ENCODE measurements at regions not wholly inside any gene's neighbourhood (a gene's known extent, or its start where the extent isn't known, plus 50 kb on each side); places are given as distances from the start of the nearest gene placed in this dataset.

DNA sequence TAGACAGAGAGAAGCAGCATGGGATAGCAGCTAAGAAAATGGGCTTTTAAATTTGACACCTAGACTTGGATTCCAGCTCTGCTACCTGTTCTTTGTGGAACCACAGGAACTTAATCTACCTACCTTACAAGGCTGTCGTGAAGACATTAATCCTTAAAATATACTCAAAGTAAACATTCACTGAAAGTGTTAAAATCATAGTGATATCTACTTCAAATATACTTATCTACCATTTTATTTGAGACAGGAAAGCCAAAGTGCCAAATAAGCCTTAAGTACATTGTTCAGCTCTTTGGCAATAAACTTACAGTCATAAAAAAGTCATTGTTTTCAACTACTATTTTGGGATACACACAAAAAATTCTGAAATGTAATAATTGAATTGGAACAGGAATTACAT lies 295.0 kb upstream of the PITX2 start:
- no CpG with 5 or more reads among the region's 1 CpG for whole genome bisulfite sequencing (ENCODE audit: insufficient coverage)
- Histone ChIP-seq H3K27me3 (ENCODE audit: control insufficient read depth, insufficient read depth, low read length) (no peaks in the 10 kb centered on the region), H3K36me3 (ENCODE audit: control insufficient read depth, insufficient read depth, low read length) (no peaks in the 10 kb centered on the region), H3K27ac (ENCODE audit: low read depth, low read length) (no peak overlapping the region), H3K4me3 (ENCODE audit: low read depth, low read length) (no peak overlapping the region), H3K4me1 (ENCODE audit: control insufficient read depth, insufficient read depth, low read length) (no peaks in the 10 kb centered on the region), H3K9me3 (ENCODE audit: control insufficient read depth, insufficient read depth, low read length) (no peaks in the 10 kb centered on the region)
- DNase-seq (ENCODE audit: low read depth in 4 of 6, low spot score in 6 of 6), result no peak

DNA sequence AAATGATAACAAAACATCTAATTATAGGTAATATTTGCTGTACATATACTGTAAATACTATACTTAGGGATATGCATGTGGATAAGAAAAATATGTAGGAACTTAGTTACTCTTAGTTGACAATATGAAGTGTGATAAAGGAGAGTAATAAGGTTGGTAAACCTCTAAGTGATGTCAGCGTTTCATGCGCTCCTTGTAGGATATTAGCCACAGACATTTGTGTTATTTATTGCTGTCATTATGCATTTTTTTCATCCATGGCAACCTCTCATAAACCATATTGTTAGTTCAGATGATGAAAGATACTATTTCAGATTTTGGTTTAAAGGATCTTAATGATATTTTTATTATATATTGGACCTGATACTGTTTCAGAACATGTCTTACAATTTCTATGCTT lies 298.1 kb upstream of the PITX2 start:
- Histone ChIP-seq H3K4me1 (ENCODE audit: control insufficient read depth, insufficient read depth, low read length) (no peaks in the 10 kb centered on the region), H3K9me3 (ENCODE audit: control insufficient read depth, insufficient read depth, low read length) (no peaks in the 10 kb centered on the region), H3K4me3 (ENCODE audit: low read depth, low read length) (no peak overlapping the region), H3K27me3 (ENCODE audit: control insufficient read depth, insufficient read depth, low read length) (no peaks in the 10 kb centered on the region), H3K27ac (ENCODE audit: low read depth, low read length) (no peak overlapping the region), H3K36me3 (ENCODE audit: control insufficient read depth, insufficient read depth, low read length) (no peaks in the 10 kb centered on the region)
- no CpG with 5 or more reads among the region's 2 CpGs for WGBS (ENCODE audit: insufficient coverage)
- DNase-seq (ENCODE audit: low read depth in 4 of 6, low spot score in 6 of 6), result no peak

DNA sequence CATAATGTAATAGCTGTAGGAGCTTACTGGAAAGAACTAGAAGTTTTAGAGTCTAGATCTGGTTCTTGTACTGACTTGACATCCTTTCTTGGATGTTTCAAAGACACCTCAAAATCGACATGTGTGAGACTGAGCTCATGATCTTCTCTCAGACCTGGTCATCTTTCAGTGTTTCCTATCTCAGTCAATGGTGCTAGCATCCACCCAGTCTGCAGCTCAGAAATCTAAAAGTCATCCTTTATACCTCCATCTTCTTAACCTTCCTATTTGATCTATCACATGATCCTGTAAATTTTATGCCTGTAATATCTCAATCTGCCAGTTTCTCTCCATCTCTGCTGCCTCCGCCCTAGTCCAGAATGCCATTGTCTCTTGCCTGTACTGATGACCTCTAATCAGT lies 301.9 kb upstream of the PITX2 start:
- WGBS (ENCODE audit: insufficient coverage), result 90% methylated on average over 2 of the region's 2 CpGs
- Histone ChIP-seq H3K9me3 (ENCODE audit: control insufficient read depth, insufficient read depth, low read length) (no peaks in the 10 kb centered on the region), H3K4me3 (ENCODE audit: low read depth, low read length) (no peak overlapping the region), H3K27ac (ENCODE audit: low read depth, low read length) (no peak overlapping the region), H3K36me3 (ENCODE audit: control insufficient read depth, insufficient read depth, low read length) (no peaks in the 10 kb centered on the region), H3K27me3 (ENCODE audit: control insufficient read depth, insufficient read depth, low read length) (no peaks in the 10 kb centered on the region), H3K4me1 (ENCODE audit: control insufficient read depth, insufficient read depth, low read length) (no peaks in the 10 kb centered on the region)
- DNase-seq (ENCODE audit: low read depth in 4 of 6, low spot score in 6 of 6), result no peak

DNA sequence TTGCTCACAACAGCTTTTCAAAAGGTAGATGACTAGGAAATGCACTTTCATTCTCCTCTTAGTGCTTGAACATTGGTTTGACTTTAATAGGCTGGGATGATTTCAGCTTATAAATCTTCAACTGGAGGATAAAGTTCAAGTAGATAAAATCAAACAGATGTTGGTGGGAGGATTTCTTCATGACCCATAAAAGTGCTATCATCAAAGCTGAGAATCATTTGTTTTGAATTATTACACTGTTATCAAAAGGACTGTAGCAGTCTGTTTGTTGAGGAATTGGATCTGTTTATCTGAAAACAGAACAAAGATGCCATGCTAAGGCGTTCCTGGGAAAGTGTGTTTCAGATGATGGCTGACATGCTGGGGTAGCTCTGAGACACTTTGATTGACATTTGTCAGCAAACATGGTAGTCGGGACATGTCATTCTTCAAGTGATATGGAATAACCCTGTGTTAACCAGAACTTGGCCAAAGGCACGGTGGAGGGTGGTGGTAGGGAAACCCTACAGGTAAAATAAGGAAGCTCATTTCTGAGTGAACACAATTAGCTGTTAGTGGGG lies 304.0 kb upstream of the PITX2 start:
- Histone ChIP-seq H3K4me1 (ENCODE audit: control insufficient read depth, insufficient read depth, low read length) (no peaks in the 10 kb centered on the region), H3K36me3 (ENCODE audit: control insufficient read depth, insufficient read depth, low read length) (no peaks in the 10 kb centered on the region), H3K9me3 (ENCODE audit: control insufficient read depth, insufficient read depth, low read length) (no peaks in the 10 kb centered on the region), H3K4me3 (ENCODE audit: low read depth, low read length) (no peak overlapping the region), H3K27ac (ENCODE audit: low read depth, low read length) (no peak overlapping the region), H3K27me3 (ENCODE audit: control insufficient read depth, insufficient read depth, low read length) (no peaks in the 10 kb centered on the region)
- WGBS (ENCODE audit: insufficient coverage), result 80% methylated on average over 3 of the region's 3 CpGs
- DNase-seq (ENCODE audit: low read depth in 4 of 6, low spot score in 6 of 6), result no peak

DNA sequence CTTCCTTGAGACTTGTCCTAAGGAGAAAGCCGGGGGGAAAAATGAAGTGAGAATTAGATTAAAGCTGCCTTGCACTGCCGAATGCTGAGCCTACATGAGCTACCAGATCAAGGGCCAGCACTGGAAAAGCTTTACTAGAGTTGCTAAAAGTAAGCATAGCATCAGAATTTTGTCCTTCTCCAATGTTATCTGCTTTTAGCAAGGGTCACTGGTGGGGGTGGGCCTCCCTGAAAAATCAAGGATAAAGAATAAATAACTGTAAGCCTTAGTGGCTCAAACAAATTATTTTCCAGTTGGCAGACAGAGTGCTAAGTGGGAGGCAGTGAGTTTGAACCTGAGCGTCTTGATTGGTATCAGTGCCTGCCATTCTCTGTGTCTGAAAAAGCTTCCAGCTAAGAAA lies 310.5 kb upstream of the PITX2 start:
- 75% methylated on average over 2 of the region's 3 CpGs for WGBS (ENCODE audit: insufficient coverage)
- Histone ChIP-seq H3K9me3 (ENCODE audit: control insufficient read depth, insufficient read depth, low read length) (no peaks in the 10 kb centered on the region), H3K27me3 (ENCODE audit: control insufficient read depth, insufficient read depth, low read length) (no peaks in the 10 kb centered on the region), H3K4me1 (ENCODE audit: control insufficient read depth, insufficient read depth, low read length) (no peaks in the 10 kb centered on the region), H3K27ac (ENCODE audit: low read depth, low read length) (no peak overlapping the region), H3K36me3 (ENCODE audit: control insufficient read depth, insufficient read depth, low read length) (no peaks in the 10 kb centered on the region), H3K4me3 (ENCODE audit: low read depth, low read length) (no peak overlapping the region)
- no peak for DNase-seq (ENCODE audit: low read depth in 4 of 6, low spot score in 6 of 6)

DNA sequence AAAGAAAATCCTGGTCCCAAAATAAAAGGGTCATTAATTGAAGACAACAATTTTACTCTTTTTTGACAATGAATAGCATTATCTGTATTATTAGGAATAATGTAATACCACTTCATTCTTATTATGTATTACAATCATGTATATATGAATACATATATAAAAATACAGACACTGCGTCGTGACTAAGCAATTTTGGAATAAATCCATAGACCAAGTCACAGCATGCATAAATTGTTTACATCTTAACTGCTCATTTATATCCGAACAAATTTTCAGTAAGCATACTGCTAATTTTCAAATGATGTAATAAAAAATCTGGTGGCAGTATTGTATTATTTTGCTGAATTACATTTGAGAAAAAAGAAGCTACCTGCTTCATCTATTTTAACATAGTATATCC lies 321.6 kb upstream of the PITX2 start:
- no peak overlapping the region for H3K4me3 ChIP-seq (ENCODE audit: low read depth, low read length)
- H3K36me3 ChIP-seq (ENCODE audit: control insufficient read depth, insufficient read depth, low read length), result no peaks in the 10 kb centered on the region
- no peaks in the 10 kb centered on the region for H3K4me1 ChIP-seq (ENCODE audit: control insufficient read depth, insufficient read depth, low read length)
- H3K9me3 ChIP-seq (ENCODE audit: control insufficient read depth, insufficient read depth, low read length), result no peaks in the 10 kb centered on the region
- H3K27ac ChIP-seq (ENCODE audit: low read depth, low read length), result no peak overlapping the region
- no peaks in the 10 kb centered on the region for H3K27me3 ChIP-seq (ENCODE audit: control insufficient read depth, insufficient read depth, low read length)
- WGBS (ENCODE audit: insufficient coverage), result no CpG with 5 or more reads among the region's 3 CpGs
- no peak for DNase-seq (ENCODE audit: low read depth in 4 of 6, low spot score in 6 of 6)

DNA sequence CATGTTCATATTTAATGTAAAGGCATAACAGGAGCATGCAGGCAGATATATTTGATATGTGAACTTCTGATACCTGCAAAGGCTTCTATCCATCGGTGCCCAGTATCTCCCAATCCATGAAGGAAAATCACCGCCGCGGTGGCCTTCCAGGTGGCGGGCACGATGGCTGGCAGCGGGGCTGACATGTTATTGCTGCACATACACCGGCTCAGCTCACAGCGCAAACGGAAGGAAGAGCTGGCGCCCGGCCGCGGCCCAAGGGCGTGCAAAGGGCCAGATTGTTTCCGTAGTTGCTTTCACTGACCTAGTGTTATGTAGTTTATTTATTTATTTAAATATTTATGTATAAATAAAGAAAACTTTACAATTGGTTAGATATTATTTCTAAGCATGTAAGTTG lies 322.7 kb upstream of the PITX2 start:
- Histone ChIP-seq H3K27ac (ENCODE audit: low read depth, low read length) (no peak overlapping the region), H3K4me3 (ENCODE audit: low read depth, low read length) (no peak overlapping the region), H3K36me3 (ENCODE audit: control insufficient read depth, insufficient read depth, low read length) (no peaks in the 10 kb centered on the region), H3K27me3 (ENCODE audit: control insufficient read depth, insufficient read depth, low read length) (no peaks in the 10 kb centered on the region), H3K9me3 (ENCODE audit: control insufficient read depth, insufficient read depth, low read length) (no peaks in the 10 kb centered on the region), H3K4me1 (ENCODE audit: control insufficient read depth, insufficient read depth, low read length) (no peaks in the 10 kb centered on the region)
- DNase-seq (ENCODE audit: low read depth in 4 of 6, low spot score in 6 of 6), result no peak
- WGBS (ENCODE audit: insufficient coverage), result 98% methylated on average over 8 of the region's 16 CpGs

DNA sequence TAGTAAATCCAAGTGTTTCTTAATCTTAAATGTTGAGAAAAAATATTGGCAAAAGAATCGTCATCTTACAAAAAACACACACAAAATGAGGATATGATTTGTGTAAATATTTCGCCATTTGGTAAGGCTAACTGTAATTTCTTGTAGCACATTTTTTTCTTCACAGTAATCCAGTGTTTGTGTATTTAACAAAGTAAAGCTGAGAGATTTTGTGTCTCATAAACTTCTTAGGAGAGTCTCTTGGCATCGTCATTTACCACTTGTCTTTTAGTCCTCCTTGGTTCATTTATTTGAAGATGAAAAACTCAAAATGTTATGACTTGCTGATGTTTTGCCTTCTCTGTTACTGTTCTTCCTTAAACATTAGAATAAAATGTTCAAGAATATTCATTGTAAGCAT lies 326.7 kb upstream of the PITX2 start:
- Histone ChIP-seq H3K27me3 (ENCODE audit: control insufficient read depth, insufficient read depth, low read length) (no peaks in the 10 kb centered on the region), H3K9me3 (ENCODE audit: control insufficient read depth, insufficient read depth, low read length) (no peaks in the 10 kb centered on the region), H3K4me1 (ENCODE audit: control insufficient read depth, insufficient read depth, low read length) (no peaks in the 10 kb centered on the region), H3K36me3 (ENCODE audit: control insufficient read depth, insufficient read depth, low read length) (no peaks in the 10 kb centered on the region), H3K4me3 (ENCODE audit: low read depth, low read length) (no peak overlapping the region), H3K27ac (ENCODE audit: low read depth, low read length) (no peak overlapping the region)
- WGBS (ENCODE audit: insufficient coverage), result no CpG with 5 or more reads among the region's 3 CpGs
- no peak for DNase-seq (ENCODE audit: low read depth in 4 of 6, low spot score in 6 of 6)

DNA sequence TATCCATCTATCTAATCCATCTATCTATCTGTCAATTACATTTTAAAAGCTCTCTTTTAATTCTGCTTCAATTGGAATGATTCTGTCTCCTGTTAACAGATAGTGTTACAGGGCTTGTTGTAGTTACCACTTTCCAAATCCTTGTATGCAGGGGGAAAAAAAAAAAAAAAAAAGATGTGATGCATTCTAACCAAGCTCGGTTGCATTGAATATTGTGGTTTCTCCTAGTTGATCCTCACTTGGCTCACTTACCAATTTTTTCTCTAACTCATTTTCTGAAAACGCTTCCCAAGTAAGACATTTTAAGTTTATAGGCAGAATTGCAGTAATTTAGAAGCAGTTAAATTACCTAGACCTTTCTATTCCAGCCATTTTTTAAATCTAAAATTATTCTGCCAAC lies 327.9 kb upstream of the PITX2 start:
- H3K27ac ChIP-seq (ENCODE audit: low read depth, low read length), result no peak overlapping the region
- H3K4me1 ChIP-seq (ENCODE audit: control insufficient read depth, insufficient read depth, low read length), result no peaks in the 10 kb centered on the region
- no CpG with 5 or more reads among the region's 2 CpGs for WGBS (ENCODE audit: insufficient coverage)
- H3K36me3 ChIP-seq (ENCODE audit: control insufficient read depth, insufficient read depth, low read length), result no peaks in the 10 kb centered on the region
- no peak overlapping the region for H3K4me3 ChIP-seq (ENCODE audit: low read depth, low read length)
- H3K27me3 ChIP-seq (ENCODE audit: control insufficient read depth, insufficient read depth, low read length), result no peaks in the 10 kb centered on the region
- no peak for DNase-seq (ENCODE audit: low read depth in 4 of 6, low spot score in 6 of 6)
- H3K9me3 ChIP-seq (ENCODE audit: control insufficient read depth, insufficient read depth, low read length), result no peaks in the 10 kb centered on the region

DNA sequence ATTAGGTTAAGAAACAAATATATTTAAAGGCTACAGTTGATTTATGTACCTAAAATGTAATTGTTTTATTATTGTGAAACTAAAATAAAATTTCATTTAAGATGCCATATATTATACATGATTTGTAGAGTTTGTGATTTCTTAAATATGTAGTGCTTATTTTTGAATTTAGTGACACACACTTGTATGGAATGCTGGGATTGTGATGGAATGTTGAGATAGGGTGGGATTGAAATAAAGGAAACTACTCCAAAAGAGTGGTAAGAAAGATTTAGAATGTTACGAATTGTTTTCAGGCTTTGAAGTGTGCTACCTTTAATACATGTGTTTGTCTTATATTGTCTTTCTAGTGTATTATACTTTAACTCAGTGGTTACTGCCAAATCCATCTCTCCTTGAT lies 330.3 kb upstream of the PITX2 start:
- Histone ChIP-seq H3K27ac (ENCODE audit: low read depth, low read length) (no peak overlapping the region), H3K27me3 (ENCODE audit: control insufficient read depth, insufficient read depth, low read length) (no peaks in the 10 kb centered on the region), H3K4me1 (ENCODE audit: control insufficient read depth, insufficient read depth, low read length) (no peaks in the 10 kb centered on the region), H3K36me3 (ENCODE audit: control insufficient read depth, insufficient read depth, low read length) (no peaks in the 10 kb centered on the region), H3K4me3 (ENCODE audit: low read depth, low read length) (no peak overlapping the region), H3K9me3 (ENCODE audit: control insufficient read depth, insufficient read depth, low read length) (no peaks in the 10 kb centered on the region)
- no CpG with 5 or more reads among the region's 1 CpG for WGBS (ENCODE audit: insufficient coverage)
- no peak for DNase-seq (ENCODE audit: low read depth in 4 of 6, low spot score in 6 of 6)
